LNCaP clone FGC (cell line): ENCODE measurements at regions not wholly inside any gene's neighbourhood (a gene's known extent, or its start where the extent isn't known, plus 50 kb on each side); places are given as distances from the start of the nearest gene placed in this dataset.

Experiments used
- DNase-seq: peaks from one replicate; pipeline ENCODE4 v3.0.0-alpha.2; 2011; ENCODE audit warnings: low read depth
- H3K4me3 ChIP-seq: 2 replicates; pipeline ENCODE4 v1.5.1; 2011; ENCODE audit warnings: mild to moderate bottlenecking, low read depth, low read length, control low read depth
- CTCF ChIP-seq: IDR thresholded peaks from 2 replicates; pipeline ENCODE4 v1.5.1; 2012; ENCODE audit warnings: mild to moderate bottlenecking; ENCODE audit not compliant: control insufficient read depth, insufficient read depth; ENCODE audit errors: extremely low read depth

DNA sequence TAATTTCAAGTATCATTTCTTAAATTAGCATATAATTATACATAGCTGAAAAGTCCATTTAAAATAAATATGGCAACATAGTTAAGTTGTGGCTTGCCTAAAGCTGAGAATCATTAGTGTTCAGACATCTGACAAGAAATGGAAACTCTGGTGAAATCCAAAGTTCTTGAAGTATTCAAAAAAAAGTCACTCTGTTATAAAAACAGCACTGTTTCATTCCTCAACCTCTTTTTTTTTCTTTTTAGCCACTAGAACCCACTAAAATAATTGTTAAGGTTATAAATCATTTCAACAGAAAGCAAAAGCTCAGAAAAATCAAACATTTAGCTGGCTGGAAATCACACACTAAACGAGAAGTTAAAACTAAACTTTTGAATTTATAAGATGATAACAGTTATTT is 476.7 kb downstream of the LTN1 start:
- no peak overlapping the region for H3K4me3 ChIP-seq
- no peak for DNase-seq
- TF ChIP-seq CTCF = no peak

DNA sequence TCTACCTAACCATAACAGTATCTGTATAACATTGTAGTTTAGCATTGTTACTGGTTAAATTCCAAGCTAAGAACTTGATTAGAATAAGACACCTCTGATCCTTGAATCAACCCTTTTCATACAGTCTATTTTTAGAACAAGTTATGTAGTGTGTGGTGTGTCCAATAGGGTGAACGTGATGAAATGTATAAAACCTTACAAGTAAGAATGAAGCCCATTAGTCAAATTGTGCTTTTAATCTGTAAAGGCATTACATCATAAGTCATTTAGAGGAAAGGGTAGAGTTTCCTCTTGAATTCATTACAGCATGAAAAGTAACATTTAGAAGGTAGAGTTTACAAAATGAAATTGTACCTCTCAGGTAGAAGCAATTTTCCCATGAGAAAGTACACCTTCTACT is 479.2 kb downstream of the LTN1 start:
- H3K4me3 ChIP-seq = no peak overlapping the region
- no peak for DNase-seq
- no peak for TF ChIP-seq CTCF

DNA sequence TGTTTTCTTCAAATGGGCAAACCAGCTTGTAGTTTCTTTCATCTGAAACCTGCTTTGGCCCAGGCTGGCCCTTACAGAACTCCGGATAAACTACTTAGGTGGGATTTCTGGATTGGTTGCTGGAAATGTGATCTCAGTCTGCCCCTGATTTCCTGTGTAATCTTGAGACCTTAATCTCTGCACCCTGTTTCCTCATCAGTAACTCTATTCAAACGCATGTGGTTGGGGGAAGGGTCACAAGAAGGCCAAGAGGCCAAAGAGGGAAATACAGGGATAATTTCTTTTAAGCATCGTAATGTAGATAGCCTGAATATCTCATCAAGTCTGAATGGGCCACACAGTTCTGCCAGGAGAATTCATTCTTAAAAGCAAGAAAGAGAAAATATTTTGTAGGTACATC is 483.6 kb downstream of the LTN1 start:
- TF ChIP-seq CTCF = no peak
- DNase-seq = no peak

DNA sequence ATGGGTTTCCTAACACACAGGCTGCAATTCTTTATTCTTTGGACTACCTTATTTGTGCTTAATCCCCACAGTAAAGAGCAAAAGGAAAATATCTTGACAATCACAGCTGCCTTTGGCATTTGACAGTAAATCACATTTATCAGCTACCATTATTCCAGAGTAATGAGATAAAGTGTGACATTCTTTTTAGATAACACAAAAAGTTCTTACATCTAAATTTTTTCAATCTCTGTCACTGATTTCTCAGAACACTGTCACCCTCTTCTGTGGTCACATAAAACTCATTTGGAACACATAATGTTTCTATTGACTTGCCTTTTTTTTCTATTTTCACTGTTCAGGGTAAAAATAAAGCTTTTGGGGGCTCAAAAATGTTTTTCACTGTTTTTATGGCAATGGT is 484.6 kb downstream of the LTN1 start:
- H3K4me3 ChIP-seq = no peak overlapping the region
- DNase-seq = no peak
- no peak for TF ChIP-seq CTCF

More for the DNA sequence above, 483.6 kb downstream of the LTN1 start:
- no peak overlapping the region for H3K4me3 ChIP-seq

DNA sequence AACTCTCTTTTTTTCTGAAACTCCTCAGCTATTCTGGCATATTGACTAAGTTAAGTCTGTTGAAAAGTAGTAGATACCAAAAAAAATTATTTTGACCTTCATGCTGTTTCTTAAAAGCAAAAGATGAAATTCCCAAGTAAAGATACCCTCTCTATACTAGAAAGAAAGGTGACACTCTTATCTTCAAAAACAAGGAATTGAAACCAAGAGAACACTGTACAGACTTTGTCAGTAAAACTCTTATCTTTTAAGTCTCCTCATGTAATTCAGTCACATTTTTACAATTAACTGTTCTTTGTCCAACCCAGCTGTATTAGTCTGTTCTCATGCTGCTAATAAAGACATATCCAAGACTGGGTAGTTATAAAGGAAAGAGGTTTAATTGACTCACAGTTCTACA is 496.2 kb downstream of the LTN1 start:
- DNase-seq = no peak
- TF ChIP-seq CTCF = no peak
- H3K4me3 ChIP-seq = no peak overlapping the region

GRCh38 chr21:28492127-28492526 is 500.6 kb downstream of the LTN1 start:
- TF ChIP-seq CTCF = no peak
- no peak overlapping the region for H3K4me3 ChIP-seq
- no peak for DNase-seq

DNA sequence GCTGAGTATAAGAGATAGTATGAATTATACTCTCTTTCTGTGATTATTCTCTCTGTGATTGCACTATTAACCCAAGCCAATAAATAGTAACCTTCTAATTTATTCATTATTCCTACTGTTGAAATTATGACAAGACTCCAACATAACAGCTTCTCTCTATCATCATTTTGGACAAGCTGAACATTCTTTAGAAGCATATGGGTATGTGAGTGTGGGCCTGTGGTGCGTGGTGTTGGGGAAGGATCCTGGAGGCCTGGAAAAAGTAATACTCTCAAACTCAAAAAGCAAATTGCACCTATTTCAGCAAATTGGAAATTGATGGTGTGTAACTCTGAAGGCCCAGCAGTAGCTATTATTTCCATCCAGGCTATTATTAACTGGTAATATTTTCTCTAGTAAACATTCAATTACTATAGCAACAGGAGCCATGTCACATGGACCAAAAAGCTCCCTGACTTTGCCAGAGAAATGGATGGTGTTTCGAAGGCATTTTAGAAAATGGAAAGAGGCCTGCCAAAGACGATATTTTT is 502.8 kb downstream of the LTN1 start:
- TF ChIP-seq CTCF = no peak
- DNase-seq = no peak
- no peak overlapping the region for H3K4me3 ChIP-seq
